ENCODE measurements at regions not wholly inside any gene's neighbourhood (a gene's known extent, or its start where the extent isn't known, plus 50 kb on each side); places are given as distances from the start of the nearest gene placed in this dataset.

GRCh38 chr3:5644773-5645670, 457.5 kb downstream of the EDEM1 start:
- no peaks in the 10 kb centered on the region for H3K36me3 Mint-ChIP-seq (ENCODE audit: low read depth)
- H3K27ac Mint-ChIP-seq, result no peak overlapping the region
- H3K9me3 ChIP-seq (ENCODE audit: control insufficient read depth, low read length), result no peaks in the 10 kb centered on the region
- peaks cover 9% of the 10 kb centered on the region for H3K4me1 Mint-ChIP-seq
- H3K9me3 Mint-ChIP-seq, result peaks cover 10% of the 10 kb centered on the region
- no peaks in the 10 kb centered on the region for H3K27me3 ChIP-seq (ENCODE audit: control insufficient read depth, insufficient read depth, low read length, poor library complexity, severe bottlenecking)
- 96 to 97% methylated on average over 4 to 7 of the region's 7 CpGs for WGBS, 2 experiments (ENCODE audit: insufficient coverage in 1 of 2, insufficient read length in 1 of 2)
- H3K4me3 ChIP-seq (ENCODE audit: low read length), result no peak overlapping the region
- no peaks in the 10 kb centered on the region for H3K27me3 Mint-ChIP-seq (ENCODE audit: insufficient read depth)
- H3K36me3 ChIP-seq (ENCODE audit: control insufficient read depth, insufficient read depth, low read length), result no peaks in the 10 kb centered on the region
- TF ChIP-seq CTCF (conservative IDR thresholded peaks at IDR 0.05), result no peak
- H3K27ac ChIP-seq (ENCODE audit: low read depth, low read length), result no peak overlapping the region
- DNase-seq, result no peak
- H3K9ac ChIP-seq (ENCODE audit: extremely low read depth, low read length, poor library complexity, severe bottlenecking), result no peak overlapping the region
- no peak overlapping the region for H3K4me3 Mint-ChIP-seq
- H3K4me1 ChIP-seq (ENCODE audit: control insufficient read depth, insufficient read depth, low read length), result no peaks in the 10 kb centered on the region

DNA sequence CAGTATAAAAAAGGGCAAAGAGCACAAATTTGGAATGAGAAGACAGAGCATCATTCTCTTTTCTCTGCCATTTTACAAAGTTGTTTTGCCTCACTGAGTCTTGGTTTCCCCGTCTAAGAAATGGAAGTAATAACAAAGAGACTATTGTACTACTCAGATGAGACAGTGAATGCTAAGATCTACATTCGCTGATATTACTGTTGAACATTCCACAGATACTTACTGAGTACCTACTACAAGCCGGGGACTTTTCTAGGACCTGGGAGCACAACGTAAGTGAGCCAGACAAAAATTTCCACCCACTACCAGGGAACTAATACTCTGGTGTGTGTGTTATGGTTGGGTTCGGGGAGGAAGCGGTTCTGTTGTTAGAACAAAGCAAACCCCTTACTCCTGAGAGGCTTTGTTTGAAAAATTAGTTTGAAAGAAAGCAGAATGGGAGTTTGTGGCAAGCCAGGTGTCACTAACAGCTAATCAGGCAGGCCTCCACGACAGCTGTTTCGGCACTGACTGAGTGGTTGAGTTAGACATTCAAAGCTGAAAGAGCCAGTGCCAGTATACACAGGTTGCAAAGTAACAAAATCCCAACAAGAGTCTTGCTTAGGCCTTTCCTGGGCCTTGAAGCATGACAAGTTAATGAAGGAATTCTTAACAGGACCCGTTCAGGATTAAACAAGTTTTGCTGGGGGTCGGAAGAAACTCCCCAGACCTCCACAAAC, 458.3 kb downstream of the EDEM1 start:
- H3K9me3 ChIP-seq (ENCODE audit: control insufficient read depth, low read length), result no peaks in the 10 kb centered on the region
- Mint-ChIP-seq H3K4me3 (no peak overlapping the region), H3K9me3 (peaks cover 6% of the 10 kb centered on the region), H3K27me3 (ENCODE audit: insufficient read depth) (no peaks in the 10 kb centered on the region), H3K36me3 (ENCODE audit: low read depth) (no peaks in the 10 kb centered on the region), H3K4me1 (peaks cover 5% of the 10 kb centered on the region), H3K27ac (no peak overlapping the region)
- no peak for DNase-seq
- no peaks in the 10 kb centered on the region for H3K27me3 ChIP-seq (ENCODE audit: control insufficient read depth, insufficient read depth, low read length, poor library complexity, severe bottlenecking)
- H3K36me3 ChIP-seq (ENCODE audit: control insufficient read depth, insufficient read depth, low read length), result no peaks in the 10 kb centered on the region
- WGBS, 2 experiments (ENCODE audit: insufficient coverage in 1 of 2, insufficient read length in 1 of 2), result 87 to 97% methylated on average over 3 to 10 of the region's 10 CpGs
- no peak overlapping the region for H3K9ac ChIP-seq (ENCODE audit: extremely low read depth, low read length, poor library complexity, severe bottlenecking)
- H3K4me3 ChIP-seq (ENCODE audit: low read length), result no peak overlapping the region
- H3K4me1 ChIP-seq (ENCODE audit: control insufficient read depth, insufficient read depth, low read length), result no peaks in the 10 kb centered on the region
- H3K27ac ChIP-seq (ENCODE audit: low read depth, low read length), result no peak overlapping the region
- TF ChIP-seq CTCF (conservative IDR thresholded peaks at IDR 0.05), result no peak

DNA sequence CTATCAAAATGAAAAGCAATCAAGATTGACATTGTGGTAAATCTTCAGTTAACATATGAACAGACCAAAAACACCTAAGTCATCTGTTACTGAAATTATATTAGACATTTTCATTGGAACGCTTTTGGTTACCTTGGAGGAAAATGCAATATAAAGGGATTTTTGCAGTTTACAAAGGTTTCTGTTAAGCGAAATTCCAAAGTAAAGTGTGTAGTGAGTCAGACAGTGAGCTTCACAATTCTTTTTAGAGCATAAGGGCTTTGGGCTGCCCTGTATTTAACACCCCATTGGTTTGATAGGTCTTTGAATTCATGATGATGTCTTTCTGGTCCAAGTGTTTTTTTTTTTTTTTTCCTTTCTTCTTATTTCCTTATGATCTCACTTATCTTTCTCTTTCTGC, 462.8 kb downstream of the EDEM1 start:
- DNase-seq, result no peak
- H3K4me3 ChIP-seq (ENCODE audit: low read length), result no peak overlapping the region
- no peaks in the 10 kb centered on the region for H3K36me3 ChIP-seq (ENCODE audit: control insufficient read depth, insufficient read depth, low read length)
- H3K9me3 ChIP-seq (ENCODE audit: control insufficient read depth, low read length), result peaks cover 4% of the 10 kb centered on the region
- no peak for TF ChIP-seq CTCF (conservative IDR thresholded peaks at IDR 0.05)
- no peak overlapping the region for H3K9ac ChIP-seq (ENCODE audit: extremely low read depth, low read length, poor library complexity, severe bottlenecking)
- no peak overlapping the region for H3K27ac ChIP-seq (ENCODE audit: low read depth, low read length)
- no peaks in the 10 kb centered on the region for H3K27me3 Mint-ChIP-seq (ENCODE audit: insufficient read depth)
- 86 to 98% methylated on average over 1 to 2 of the region's 2 CpGs for WGBS, 2 experiments (ENCODE audit: insufficient coverage in 1 of 2, insufficient read length in 1 of 2)
- H3K36me3 Mint-ChIP-seq (ENCODE audit: low read depth), result no peaks in the 10 kb centered on the region
- H3K4me3 Mint-ChIP-seq, result no peak overlapping the region
- no peaks in the 10 kb centered on the region for H3K27me3 ChIP-seq (ENCODE audit: control insufficient read depth, insufficient read depth, low read length, poor library complexity, severe bottlenecking)
- no peaks in the 10 kb centered on the region for H3K4me1 ChIP-seq (ENCODE audit: control insufficient read depth, insufficient read depth, low read length)
- no peak overlapping the region for H3K27ac Mint-ChIP-seq
- peaks cover 8% of the 10 kb centered on the region for H3K4me1 Mint-ChIP-seq
- H3K9me3 Mint-ChIP-seq, result peaks cover 16% of the 10 kb centered on the region

Measured in endodermal cell (in vitro differentiated cells).